Medulla oblongata (tissue), 1 donor: ENCODE measurements at regions not wholly inside any gene's neighbourhood (a gene's known extent, or its start where the extent isn't known, plus 50 kb on each side); places are given as distances from the start of the nearest gene placed in this dataset.
"Not testable (repeated sequence)": the region's sequence is repeated elsewhere in the genome, so short reads cannot be mapped to it uniquely, and the experiment has no call there.

Experiments used
- DNase-seq: peaks from one replicate; pipeline ENCODE4 v3.0.0-alpha.2; 2015; ENCODE audit errors: extremely low spot score

GRCh38 chr4:141459020-141459419 lies 177.4 kb upstream of the IL15 start:
- DNase-seq: no peak

- no peak for DNase-seq
Observed at GRCh38 chr4:141462361-141462760, 174.0 kb upstream of the IL15 start.

- DNase-seq: no peak
Observed at GRCh38 chr4:141463678-141464077, 172.7 kb upstream of the IL15 start.

- DNase-seq: no peak
Observed at GRCh38 chr4:141464366-141464765, 172.0 kb upstream of the IL15 start.

- DNase-seq: no peak
Observed at GRCh38 chr4:141465171-141465570, 171.2 kb upstream of the IL15 start.

- no peak for DNase-seq
Observed at GRCh38 chr4:141467225-141467624, 169.2 kb upstream of the IL15 start.

- no peak for DNase-seq
Observed at GRCh38 chr4:141469392-141469791, 167.0 kb upstream of the IL15 start.

- no peak for DNase-seq
Observed at GRCh38 chr4:141473026-141473540, 163.3 kb upstream of the IL15 start.

- no peak for DNase-seq
Observed at GRCh38 chr4:141473952-141474351, 162.4 kb upstream of the IL15 start.

GRCh38 chr4:141480950-141481349 lies 155.4 kb upstream of the IL15 start:
- no peak for DNase-seq

- DNase-seq: not testable (repeated sequence)
Observed at GRCh38 chr4:141484298-141484697, 152.1 kb upstream of the IL15 start.

- no peak for DNase-seq
Observed at GRCh38 chr4:141486375-141486997, 149.9 kb upstream of the IL15 start.

- DNase-seq: no peak
Observed at GRCh38 chr4:141497627-141498026, 138.8 kb upstream of the IL15 start.

GRCh38 chr4:141499261-141499853 lies 137.0 kb upstream of the IL15 start:
- no peak for DNase-seq

- no peak for DNase-seq
Observed at GRCh38 chr4:141501395-141501794, 135.0 kb upstream of the IL15 start.

- DNase-seq: no peak
Observed at GRCh38 chr4:141501931-141502330, 134.5 kb upstream of the IL15 start.

- no peak for DNase-seq
Observed at GRCh38 chr4:141502755-141503154, 133.6 kb upstream of the IL15 start.

GRCh38 chr4:141503260-141503659 lies 133.1 kb upstream of the IL15 start:
- no peak for DNase-seq

GRCh38 chr4:141511055-141511454 lies 125.3 kb upstream of the IL15 start:
- no peak for DNase-seq

GRCh38 chr4:141513866-141514265 lies 122.5 kb upstream of the IL15 start:
- DNase-seq: no peak

- DNase-seq: no peak
Observed at GRCh38 chr4:141518222-141518621, 118.2 kb upstream of the IL15 start.

GRCh38 chr4:141524116-141524515 lies 112.3 kb upstream of the IL15 start:
- DNase-seq: no peak

GRCh38 chr4:141524841-141525240 lies 111.5 kb upstream of the IL15 start:
- DNase-seq: no peak

- no peak for DNase-seq
Observed at GRCh38 chr4:141530627-141531026, 105.8 kb upstream of the IL15 start.
